ENCODE measurements at regions not wholly inside any gene's neighbourhood (a gene's known extent, or its start where the extent isn't known, plus 50 kb on each side); places are given as distances from the start of the nearest gene placed in this dataset.

DNA sequence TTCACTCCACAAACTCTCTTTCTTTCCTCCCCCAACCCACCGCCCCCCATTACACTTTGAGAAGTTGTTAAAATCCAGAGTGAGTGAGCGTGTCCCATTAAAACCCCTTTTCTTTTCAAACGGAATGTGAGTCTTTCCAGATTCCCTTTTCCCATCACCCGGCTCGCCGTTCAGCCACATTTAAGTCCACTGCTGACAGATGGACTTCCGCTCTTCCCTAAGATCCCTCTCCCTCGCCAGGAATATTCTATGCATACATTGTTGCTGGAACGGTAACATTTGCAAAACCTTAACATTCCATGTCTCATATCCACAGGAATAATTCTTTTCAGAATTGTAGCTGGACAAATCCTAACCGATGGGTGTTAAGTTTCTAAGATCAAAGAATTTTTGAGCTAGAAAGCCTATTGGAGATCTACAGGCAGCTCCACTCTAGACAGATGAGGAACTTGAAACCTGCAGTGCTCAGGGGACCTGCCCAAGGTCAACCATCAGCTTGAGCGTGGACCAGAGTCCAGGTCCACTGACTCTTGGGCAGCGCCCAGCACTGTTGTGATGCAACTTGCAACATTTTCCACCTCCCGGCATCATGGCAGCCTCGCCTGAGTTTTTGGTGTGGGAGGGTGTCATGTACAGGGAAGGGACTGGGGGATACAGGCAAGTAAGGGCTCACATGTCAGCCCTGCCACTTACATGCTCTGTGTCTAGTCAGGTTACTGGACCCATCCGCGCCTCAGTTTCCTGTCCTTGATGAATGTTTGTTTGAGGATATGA lies 500.1 kb downstream of the CCDC171 start:
- DNase-seq (no peak), ATAC-seq (ENCODE audit: insufficient read depth, low read depth) (no peak)
- no peak overlapping the region for H3K9ac ChIP-seq (ENCODE audit: low read depth, low read length)
- no peak for TF ChIP-seq EZH2 (IDR thresholded peaks at IDR 0.05; ENCODE audit: borderline replicate concordance, low read depth, low read length, severe bottlenecking)
- TF ChIP-seq, protein P1, sequence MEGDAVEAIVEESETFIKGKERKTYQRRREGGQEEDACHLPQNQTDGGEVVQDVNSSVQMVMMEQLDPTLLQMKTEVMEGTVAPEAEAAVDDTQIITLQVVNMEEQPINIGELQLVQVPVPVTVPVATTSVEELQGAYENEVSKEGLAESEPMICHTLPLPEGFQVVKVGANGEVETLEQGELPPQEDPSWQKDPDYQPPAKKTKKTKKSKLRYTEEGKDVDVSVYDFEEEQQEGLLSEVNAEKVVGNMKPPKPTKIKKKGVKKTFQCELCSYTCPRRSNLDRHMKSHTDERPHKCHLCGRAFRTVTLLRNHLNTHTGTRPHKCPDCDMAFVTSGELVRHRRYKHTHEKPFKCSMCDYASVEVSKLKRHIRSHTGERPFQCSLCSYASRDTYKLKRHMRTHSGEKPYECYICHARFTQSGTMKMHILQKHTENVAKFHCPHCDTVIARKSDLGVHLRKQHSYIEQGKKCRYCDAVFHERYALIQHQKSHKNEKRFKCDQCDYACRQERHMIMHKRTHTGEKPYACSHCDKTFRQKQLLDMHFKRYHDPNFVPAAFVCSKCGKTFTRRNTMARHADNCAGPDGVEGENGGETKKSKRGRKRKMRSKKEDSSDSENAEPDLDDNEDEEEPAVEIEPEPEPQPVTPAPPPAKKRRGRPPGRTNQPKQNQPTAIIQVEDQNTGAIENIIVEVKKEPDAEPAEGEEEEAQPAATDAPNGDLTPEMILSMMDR (IDR thresholded peaks at IDR 0.05; ENCODE audit: borderline replicate concordance, extremely low read depth, low read length, poor library complexity, severe bottlenecking) = no peak
- no peaks in the 10 kb centered on the region for H3K9me3 ChIP-seq (ENCODE audit: insufficient read depth, low read length, severe bottlenecking)
- H2AFZ ChIP-seq (ENCODE audit: low read depth, low read length) = no peak overlapping the region
- H3K79me2 ChIP-seq (ENCODE audit: insufficient read depth, low read length) = no peaks in the 10 kb centered on the region
- no peak overlapping the region for H3K4me2 ChIP-seq (ENCODE audit: insufficient read depth, low read length)
- no peaks in the 10 kb centered on the region for H4K20me1 ChIP-seq (ENCODE audit: insufficient read depth, low read length)
- H3K27ac ChIP-seq (ENCODE audit: low read length) = no peak overlapping the region
- no peaks in the 10 kb centered on the region for H3K27me3 ChIP-seq (ENCODE audit: insufficient read depth, low read length, poor library complexity)
- H3K36me3 ChIP-seq (ENCODE audit: insufficient read depth, low read length) = no peaks in the 10 kb centered on the region
- H3K4me3 ChIP-seq (ENCODE audit: low read depth in 1 of 2, low read length in 2 of 2) = no peak overlapping the region
- peaks cover 13% of the 10 kb centered on the region for H3K4me1 ChIP-seq (ENCODE audit: insufficient read depth, low read length)

GRCh38 chr9:16057541-16057940 lies 504.7 kb downstream of the CCDC171 start:
- Histone ChIP-seq H3K4me2 (ENCODE audit: insufficient read depth, low read length) (peak overlapping the region; percentile 58; the same call in 1 of the 2 replicates), H3K27ac (ENCODE audit: low read length) (peak overlapping the region; percentile 82), H3K27me3 (ENCODE audit: insufficient read depth, low read length, poor library complexity) (no peaks in the 10 kb centered on the region), H3K9ac (ENCODE audit: low read depth, low read length) (peak overlapping the region; percentile 21; the same call in 1 of the 2 replicates), H3K9me3 (ENCODE audit: insufficient read depth, low read length, severe bottlenecking) (no peaks in the 10 kb centered on the region), H3K79me2 (ENCODE audit: insufficient read depth, low read length) (no peaks in the 10 kb centered on the region), H4K20me1 (ENCODE audit: insufficient read depth, low read length) (no peaks in the 10 kb centered on the region), H3K4me3 (ENCODE audit: low read depth in 1 of 2, low read length in 2 of 2) (no peak overlapping the region), H2AFZ (ENCODE audit: low read depth, low read length) (no peak overlapping the region; the same call in 1 of the 2 replicates), H3K36me3 (ENCODE audit: insufficient read depth, low read length) (no peaks in the 10 kb centered on the region), H3K4me1 (ENCODE audit: insufficient read depth, low read length) (peaks cover 26% of the 10 kb centered on the region)
- DNase-seq (peak; percentile 13), ATAC-seq (ENCODE audit: insufficient read depth, low read depth) (peak; percentile 23)
- TF ChIP-seq, protein P1 (IDR thresholded peaks at IDR 0.05; ENCODE audit: borderline replicate concordance, extremely low read depth, low read length, poor library complexity, severe bottlenecking) = no peak
- TF ChIP-seq EZH2 (IDR thresholded peaks at IDR 0.05; ENCODE audit: borderline replicate concordance, low read depth, low read length, severe bottlenecking) = no peak

DNA sequence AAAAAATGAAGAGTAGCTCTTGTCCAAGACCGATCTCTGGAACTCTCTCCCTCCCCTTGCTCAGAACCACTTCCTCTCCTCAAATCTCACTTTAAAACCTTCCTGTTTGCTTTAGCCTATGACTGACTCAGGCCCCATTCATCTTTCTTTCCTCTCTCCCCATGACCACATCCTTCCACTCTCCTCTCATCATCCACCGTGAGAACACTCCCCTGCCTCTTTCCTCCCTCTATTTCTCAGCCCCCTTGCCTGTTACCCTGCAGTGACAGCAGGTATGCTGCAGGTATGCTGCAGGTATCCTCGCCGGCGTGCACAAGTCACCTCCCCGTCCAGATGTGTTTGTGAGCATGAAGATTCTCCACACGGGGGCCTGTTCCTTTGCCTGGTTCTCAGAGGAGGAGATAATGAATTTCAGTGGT lies 505.3 kb downstream of the CCDC171 start:
- Histone ChIP-seq H3K9ac (ENCODE audit: low read depth, low read length) (no peak overlapping the region), H3K4me1 (ENCODE audit: insufficient read depth, low read length) (peaks cover 26% of the 10 kb centered on the region), H3K36me3 (ENCODE audit: insufficient read depth, low read length) (no peaks in the 10 kb centered on the region), H3K27ac (ENCODE audit: low read length) (peak overlapping the region; percentile 77), H3K4me3 (ENCODE audit: low read depth in 1 of 2, low read length in 2 of 2) (no peak overlapping the region), H3K79me2 (ENCODE audit: insufficient read depth, low read length) (no peaks in the 10 kb centered on the region), H3K27me3 (ENCODE audit: insufficient read depth, low read length, poor library complexity) (no peaks in the 10 kb centered on the region), H3K9me3 (ENCODE audit: insufficient read depth, low read length, severe bottlenecking) (no peaks in the 10 kb centered on the region), H4K20me1 (ENCODE audit: insufficient read depth, low read length) (no peaks in the 10 kb centered on the region), H3K4me2 (ENCODE audit: insufficient read depth, low read length) (peak overlapping the region; percentile 58), H2AFZ (ENCODE audit: low read depth, low read length) (peak overlapping the region; percentile 49)
- TF ChIP-seq EZH2 (IDR thresholded peaks at IDR 0.05; ENCODE audit: borderline replicate concordance, low read depth, low read length, severe bottlenecking) = no peak
- TF ChIP-seq, protein P1 (IDR thresholded peaks at IDR 0.05; ENCODE audit: borderline replicate concordance, extremely low read depth, low read length, poor library complexity, severe bottlenecking) = peak; percentile 6
- ATAC-seq (ENCODE audit: insufficient read depth, low read depth) (peak; percentile 98), DNase-seq (peak; percentile 69)

All from DND-41 (cell line).